HL-60 (cell line): ENCODE measurements at regions not wholly inside any gene's neighbourhood (a gene's known extent, or its start where the extent isn't known, plus 50 kb on each side); places are given as distances from the start of the nearest gene placed in this dataset.

Experiments
- DNase-seq, 2 experiments: peaks; one replicate each; pipeline ENCODE4 v3.0.0-alpha.2; 2010 to 2020; ENCODE audit warnings: low read depth in 1 of 2, low spot score in 1 of 2
- H3K27ac ChIP-seq: fragments of 250-450 bp; sonication (Bioruptor Pico); replicated peaks from 2 replicates; pipeline ENCODE4 v1.5.1; 2020; ENCODE audit warnings: mild to moderate bottlenecking, moderate library complexity
- H3K27me3 ChIP-seq: fragments of 250-450 bp; sonication (Bioruptor Pico); 2 replicates; pipeline ENCODE4 v1.5.1; 2021; ENCODE audit warnings: mild to moderate bottlenecking, moderate library complexity; ENCODE audit not compliant: insufficient read depth, poor library complexity, severe bottlenecking
- H3K4me3 ChIP-seq: replicated peaks from 2 replicates; pipeline ENCODE4 v1.5.1; 2011; ENCODE audit warnings: mild to moderate bottlenecking, control low read depth, low read length; ENCODE audit not compliant: insufficient read depth
- GABPA ChIP-seq: IDR thresholded peaks from 2 replicates; pipeline ENCODE4 v1.6.1; 2012; ENCODE audit warnings: low read depth
- POLR2AphosphoS5 ChIP-seq: IDR thresholded peaks from 2 replicates; pipeline ENCODE4 v1.6.1; 2012; ENCODE audit warnings: low read depth
- REST ChIP-seq: IDR thresholded peaks from 2 replicates; pipeline ENCODE4 v1.6.1; 2012; ENCODE audit warnings: low read depth; ENCODE audit not compliant: insufficient replicate concordance
- SPI1 ChIP-seq: IDR thresholded peaks from 2 replicates; pipeline ENCODE4 v1.6.1; 2012; ENCODE audit warnings: low read depth, mild to moderate bottlenecking, borderline replicate concordance
- TF ChIP-seq, protein P1 (sequence below): IDR thresholded peaks from one replicate; pipeline ENCODE4 v1.5.1; 2011; ENCODE audit warnings: low read length, control low read depth, inconsistent platforms; ENCODE audit not compliant: insufficient read depth

DNA sequence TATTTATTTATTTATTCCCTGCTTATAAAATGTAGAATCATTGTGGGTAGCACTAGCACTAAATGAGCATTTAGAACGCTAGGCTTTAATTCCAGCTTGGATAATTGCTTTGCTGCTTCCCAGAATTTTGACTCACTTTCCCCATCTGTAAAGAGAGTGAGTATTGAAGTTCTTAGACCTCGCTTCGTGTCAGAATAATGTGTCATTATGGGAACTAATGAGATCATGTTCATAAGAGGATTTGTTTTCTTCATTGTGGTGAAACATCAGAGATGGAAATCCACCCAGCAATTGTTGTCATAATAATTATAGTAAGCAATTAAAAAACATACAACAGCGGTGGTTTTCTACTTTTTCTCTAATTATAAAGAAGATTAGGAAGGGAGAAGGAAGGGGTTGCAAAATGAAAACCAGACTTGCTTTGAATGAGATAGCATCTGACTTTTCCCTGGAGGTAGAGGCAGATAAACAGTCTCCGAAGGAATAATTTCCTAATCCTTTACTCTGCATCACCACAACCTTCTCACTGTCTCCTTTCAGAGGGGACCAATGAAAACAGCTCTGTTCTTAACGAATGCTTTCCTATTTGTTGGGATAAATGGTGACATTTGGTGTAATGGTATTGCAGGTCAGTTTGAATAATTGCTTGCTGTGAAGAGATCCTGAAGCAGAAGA lies 86.8 kb upstream of the ARHGAP5 start:
- TF ChIP-seq, protein P1, sequence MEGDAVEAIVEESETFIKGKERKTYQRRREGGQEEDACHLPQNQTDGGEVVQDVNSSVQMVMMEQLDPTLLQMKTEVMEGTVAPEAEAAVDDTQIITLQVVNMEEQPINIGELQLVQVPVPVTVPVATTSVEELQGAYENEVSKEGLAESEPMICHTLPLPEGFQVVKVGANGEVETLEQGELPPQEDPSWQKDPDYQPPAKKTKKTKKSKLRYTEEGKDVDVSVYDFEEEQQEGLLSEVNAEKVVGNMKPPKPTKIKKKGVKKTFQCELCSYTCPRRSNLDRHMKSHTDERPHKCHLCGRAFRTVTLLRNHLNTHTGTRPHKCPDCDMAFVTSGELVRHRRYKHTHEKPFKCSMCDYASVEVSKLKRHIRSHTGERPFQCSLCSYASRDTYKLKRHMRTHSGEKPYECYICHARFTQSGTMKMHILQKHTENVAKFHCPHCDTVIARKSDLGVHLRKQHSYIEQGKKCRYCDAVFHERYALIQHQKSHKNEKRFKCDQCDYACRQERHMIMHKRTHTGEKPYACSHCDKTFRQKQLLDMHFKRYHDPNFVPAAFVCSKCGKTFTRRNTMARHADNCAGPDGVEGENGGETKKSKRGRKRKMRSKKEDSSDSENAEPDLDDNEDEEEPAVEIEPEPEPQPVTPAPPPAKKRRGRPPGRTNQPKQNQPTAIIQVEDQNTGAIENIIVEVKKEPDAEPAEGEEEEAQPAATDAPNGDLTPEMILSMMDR = no peak
- TF ChIP-seq GABPA (no peak), REST (no peak), POLR2AphosphoS5 (no peak), SPI1 (no peak)
- Histone ChIP-seq H3K27me3 (peaks cover 10% of the 10 kb centered on the region), H3K4me3 (no peak overlapping the region), H3K27ac (no peak overlapping the region)
- DNase-seq = no peak

DNA sequence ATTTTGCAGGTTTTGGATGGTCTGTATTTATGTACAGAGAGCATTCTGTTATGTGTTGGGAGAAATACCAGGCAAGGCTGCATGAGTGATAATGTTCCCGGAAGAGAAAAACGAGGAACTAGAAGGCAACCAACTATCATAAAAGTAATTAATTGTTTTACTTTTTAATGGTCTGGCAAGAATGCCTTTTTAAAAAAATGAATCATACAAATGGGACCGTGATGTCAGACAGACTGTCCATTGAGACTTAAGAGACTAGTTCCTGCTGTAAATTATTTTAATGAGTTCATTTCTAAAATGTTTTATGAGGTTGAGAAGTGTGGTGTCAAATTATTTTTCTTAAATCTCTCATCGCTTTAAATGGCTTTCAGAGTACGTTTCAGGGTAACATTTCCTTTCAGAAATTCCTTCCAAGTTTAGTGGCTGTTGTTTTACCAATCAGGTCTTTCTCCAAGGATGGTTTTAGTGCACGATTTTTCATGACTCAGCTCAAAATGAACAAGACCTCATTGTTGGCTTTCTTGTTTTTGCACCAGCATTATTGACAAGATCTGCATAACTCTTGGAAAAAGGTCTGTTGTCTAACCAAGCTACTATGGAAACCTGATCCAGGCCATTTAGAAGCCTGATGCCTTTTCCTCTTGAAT lies 86.1 kb upstream of the ARHGAP5 start:
- DNase-seq = no peak
- no peak for TF ChIP-seq POLR2AphosphoS5
- TF ChIP-seq, protein P1 = no peak
- TF ChIP-seq SPI1 = no peak
- TF ChIP-seq GABPA = no peak
- no peak for TF ChIP-seq REST
- no peak overlapping the region for H3K27ac ChIP-seq
- H3K4me3 ChIP-seq = no peak overlapping the region
- H3K27me3 ChIP-seq = peaks cover 10% of the 10 kb centered on the region

DNA sequence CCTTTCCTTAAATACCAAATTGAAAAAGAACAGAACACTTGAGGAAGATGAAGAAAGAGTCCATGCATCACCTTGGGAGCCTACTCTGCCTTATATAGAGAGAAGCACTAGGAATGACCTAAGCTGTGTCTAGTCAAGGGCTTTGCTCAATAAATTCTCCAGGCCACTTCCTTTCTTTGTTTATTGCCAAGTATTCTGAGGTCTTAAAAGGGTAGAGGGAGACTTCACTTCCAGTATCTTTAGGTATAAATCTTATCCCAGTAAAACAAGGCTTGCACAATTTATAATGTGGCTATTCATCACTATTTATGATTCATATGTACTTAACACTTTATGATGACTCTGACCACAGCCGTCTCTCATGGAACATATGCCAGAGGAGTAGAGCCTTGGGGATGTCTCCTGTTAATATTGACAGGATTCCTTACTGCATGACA lies 85.1 kb upstream of the ARHGAP5 start:
- DNase-seq = no peak
- TF ChIP-seq POLR2AphosphoS5 (no peak), GABPA (no peak)
- TF ChIP-seq, protein P1 = no peak
- Histone ChIP-seq H3K27me3 (peaks cover 10% of the 10 kb centered on the region), H3K4me3 (no peak overlapping the region), H3K27ac (no peak overlapping the region)

- TF ChIP-seq, protein P1 = no peak
- TF ChIP-seq SPI1 (no peak), GABPA (no peak), REST (no peak), POLR2AphosphoS5 (no peak)
- Histone ChIP-seq H3K4me3 (no peak overlapping the region), H3K27ac (no peak overlapping the region), H3K27me3 (peaks cover 10% of the 10 kb centered on the region)
- DNase-seq = no peak
These were observed 83.6 kb upstream of the ARHGAP5 start for GRCh38 chr14:31993521-31993951.
